ENCODE measurements at regions not wholly inside any gene's neighbourhood (a gene's known extent, or its start where the extent isn't known, plus 50 kb on each side); places are given as distances from the start of the nearest gene placed in this dataset.

DNA sequence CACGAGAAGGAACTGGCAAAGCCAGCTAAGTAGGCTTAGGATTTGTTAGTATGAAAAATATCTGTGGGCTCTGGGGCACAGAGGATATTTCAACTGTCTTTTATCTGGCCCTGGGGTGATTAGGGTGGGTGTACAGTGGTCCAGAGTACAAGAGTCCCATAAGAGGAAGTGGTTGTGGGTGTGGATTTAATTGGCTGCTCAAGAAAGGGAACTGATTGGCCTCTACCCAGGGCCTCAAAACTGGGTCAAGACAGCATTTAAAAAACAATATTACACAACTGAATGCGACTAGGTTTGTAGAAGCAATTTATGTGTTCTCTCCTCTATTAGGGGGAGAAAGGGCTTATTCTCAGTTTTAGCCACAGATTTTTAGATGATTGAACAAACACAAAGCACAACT is 1353.4 kb upstream of the WWC1 start:
- no peaks in the 10 kb centered on the region for H3K27me3 ChIP-seq (ENCODE audit: control insufficient read depth, extremely low read depth, insufficient read depth, low read length)
- H4K20me1 ChIP-seq (ENCODE audit: control insufficient read depth, extremely low read depth, insufficient read depth, low read length), result no peaks in the 10 kb centered on the region
- DNase-seq (ENCODE audit: low read depth, low spot score), result no peak
- dilution Hi-C loops (cut with MboI; ENCODE audit: extremely low pct_ligation_motif_present, low sequenced_read_pairs), result no loop called here
- H3K4me2 ChIP-seq (ENCODE audit: control insufficient read depth, extremely low read depth, insufficient read depth, low read depth, low read length), result no peak overlapping the region
- H2AFZ ChIP-seq (ENCODE audit: control insufficient read depth, low read length), result no peak overlapping the region
- no peak for FAIRE-seq
- no peaks in the 10 kb centered on the region for H3K9me3 ChIP-seq (ENCODE audit: control insufficient read depth, low read depth, low read length)
- no peak overlapping the region for H3K9ac ChIP-seq (ENCODE audit: control insufficient read depth, extremely low read depth, insufficient read depth, low read length)
- no peaks in the 10 kb centered on the region for H3K79me2 ChIP-seq (ENCODE audit: control insufficient read depth, insufficient read depth, low read length)
- H3K36me3 ChIP-seq (ENCODE audit: control insufficient read depth in 2 of 2, extremely low read depth in 1 of 2, insufficient read depth in 2 of 2, low read length in 2 of 2), result no peaks in the 10 kb centered on the region
- no peak overlapping the region for H3K27ac ChIP-seq (ENCODE audit: control insufficient read depth, insufficient read depth, low read length)
- no peaks in the 10 kb centered on the region for H3K9me1 ChIP-seq (ENCODE audit: control insufficient read depth, extremely low read depth, insufficient read depth, low read length)
- TF ChIP-seq EZH2 (IDR thresholded peaks at IDR 0.05; ENCODE audit: low read length), result no peak
- TF ChIP-seq, protein P1, sequence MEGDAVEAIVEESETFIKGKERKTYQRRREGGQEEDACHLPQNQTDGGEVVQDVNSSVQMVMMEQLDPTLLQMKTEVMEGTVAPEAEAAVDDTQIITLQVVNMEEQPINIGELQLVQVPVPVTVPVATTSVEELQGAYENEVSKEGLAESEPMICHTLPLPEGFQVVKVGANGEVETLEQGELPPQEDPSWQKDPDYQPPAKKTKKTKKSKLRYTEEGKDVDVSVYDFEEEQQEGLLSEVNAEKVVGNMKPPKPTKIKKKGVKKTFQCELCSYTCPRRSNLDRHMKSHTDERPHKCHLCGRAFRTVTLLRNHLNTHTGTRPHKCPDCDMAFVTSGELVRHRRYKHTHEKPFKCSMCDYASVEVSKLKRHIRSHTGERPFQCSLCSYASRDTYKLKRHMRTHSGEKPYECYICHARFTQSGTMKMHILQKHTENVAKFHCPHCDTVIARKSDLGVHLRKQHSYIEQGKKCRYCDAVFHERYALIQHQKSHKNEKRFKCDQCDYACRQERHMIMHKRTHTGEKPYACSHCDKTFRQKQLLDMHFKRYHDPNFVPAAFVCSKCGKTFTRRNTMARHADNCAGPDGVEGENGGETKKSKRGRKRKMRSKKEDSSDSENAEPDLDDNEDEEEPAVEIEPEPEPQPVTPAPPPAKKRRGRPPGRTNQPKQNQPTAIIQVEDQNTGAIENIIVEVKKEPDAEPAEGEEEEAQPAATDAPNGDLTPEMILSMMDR (optimal IDR thresholded peaks at IDR 0.05 in 1 of 3, IDR thresholded peaks at IDR 0.05 in 1 of 3, conservative IDR thresholded peaks at IDR 0.05 in 1 of 3; ENCODE audit: extremely low read depth in 1 of 3, insufficient read depth in 2 of 3, low read length in 3 of 3), result no peak
- H3K4me1 ChIP-seq (ENCODE audit: control insufficient read depth, extremely low read depth, insufficient read depth, low read length), result no peaks in the 10 kb centered on the region
- no peak overlapping the region for H3K4me3 ChIP-seq (ENCODE audit: control insufficient read depth in 2 of 3, extremely low read depth in 1 of 3, insufficient read depth in 2 of 3, low read depth in 1 of 3, low read length in 3 of 3)

- FAIRE-seq, result no peak
- dilution Hi-C loops (cut with MboI; ENCODE audit: extremely low pct_ligation_motif_present, low sequenced_read_pairs), result no loop called here
- H3K27ac ChIP-seq (ENCODE audit: control insufficient read depth, insufficient read depth, low read length), result no peak overlapping the region
- H3K79me2 ChIP-seq (ENCODE audit: control insufficient read depth, insufficient read depth, low read length), result no peaks in the 10 kb centered on the region
- no peak for DNase-seq (ENCODE audit: low read depth, low spot score)
- no peaks in the 10 kb centered on the region for H3K27me3 ChIP-seq (ENCODE audit: control insufficient read depth, extremely low read depth, insufficient read depth, low read length)
- H3K36me3 ChIP-seq (ENCODE audit: control insufficient read depth in 2 of 2, extremely low read depth in 1 of 2, insufficient read depth in 2 of 2, low read length in 2 of 2), result no peaks in the 10 kb centered on the region
- no peaks in the 10 kb centered on the region for H3K9me3 ChIP-seq (ENCODE audit: control insufficient read depth, low read depth, low read length)
- H4K20me1 ChIP-seq (ENCODE audit: control insufficient read depth, extremely low read depth, insufficient read depth, low read length), result no peaks in the 10 kb centered on the region
- no peaks in the 10 kb centered on the region for H3K4me1 ChIP-seq (ENCODE audit: control insufficient read depth, extremely low read depth, insufficient read depth, low read length)
- H3K9me1 ChIP-seq (ENCODE audit: control insufficient read depth, extremely low read depth, insufficient read depth, low read length), result no peaks in the 10 kb centered on the region
- no peak overlapping the region for H2AFZ ChIP-seq (ENCODE audit: control insufficient read depth, low read length)
- no peak overlapping the region for H3K9ac ChIP-seq (ENCODE audit: control insufficient read depth, extremely low read depth, insufficient read depth, low read length)
- TF ChIP-seq, protein P1 (optimal IDR thresholded peaks at IDR 0.05 in 1 of 3, IDR thresholded peaks at IDR 0.05 in 1 of 3, conservative IDR thresholded peaks at IDR 0.05 in 1 of 3; ENCODE audit: extremely low read depth in 1 of 3, insufficient read depth in 2 of 3, low read length in 3 of 3), result no peak
- TF ChIP-seq EZH2 (IDR thresholded peaks at IDR 0.05; ENCODE audit: low read length), result no peak
- no peak overlapping the region for H3K4me2 ChIP-seq (ENCODE audit: control insufficient read depth, extremely low read depth, insufficient read depth, low read depth, low read length)
- no peak overlapping the region for H3K4me3 ChIP-seq (ENCODE audit: control insufficient read depth in 2 of 3, extremely low read depth in 1 of 3, insufficient read depth in 2 of 3, low read depth in 1 of 3, low read length in 3 of 3)
Observed at GRCh38 chr5:166942948-166943347, 1348.5 kb upstream of the WWC1 start.

Data from keratinocyte (primary cell).